ES-I3 (cell line): ENCODE measurements at regions not wholly inside any gene's neighbourhood (a gene's known extent, or its start where the extent isn't known, plus 50 kb on each side); places are given as distances from the start of the nearest gene placed in this dataset.

Source experiments
- H3K36me3 ChIP-seq: 2 replicates; pipeline ENCODE4 v1.6.1; 2013; ENCODE audit warnings: mild to moderate bottlenecking, low read length, control low read depth, moderate library complexity; ENCODE audit not compliant: insufficient read depth
- H3K4me1 ChIP-seq: 2 replicates; pipeline ENCODE4 v1.6.1; 2013; ENCODE audit warnings: mild to moderate bottlenecking, control low read depth, low read length; ENCODE audit not compliant: insufficient read depth
- H3K9ac ChIP-seq: 2 replicates; pipeline ENCODE4 v1.6.1; 2013; ENCODE audit warnings: low read depth, mild to moderate bottlenecking, low read length, moderate library complexity
- H3K9me3 ChIP-seq: 2 replicates; pipeline ENCODE4 v1.6.1; 2013; ENCODE audit warnings: mild to moderate bottlenecking, low read length, moderate library complexity; ENCODE audit not compliant: control insufficient read depth, insufficient read depth

DNA sequence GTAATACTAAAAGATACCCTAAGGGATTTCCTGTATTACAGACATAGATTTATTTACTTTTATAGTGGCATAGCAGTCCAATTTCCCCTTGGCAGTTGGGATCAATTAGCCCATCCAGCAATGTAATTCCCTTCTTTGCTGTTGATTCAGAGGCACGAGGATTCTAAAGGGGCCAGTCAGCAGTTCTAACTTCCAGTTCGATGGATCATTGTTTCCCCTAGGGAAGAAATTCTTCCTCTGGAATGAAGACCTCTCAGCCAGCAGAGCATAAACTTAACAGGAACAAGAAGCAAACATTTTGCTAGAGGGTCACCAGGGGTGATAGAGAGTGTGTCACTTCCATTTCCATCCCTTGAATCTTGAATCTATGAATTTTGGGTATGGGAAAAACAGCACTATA lies 395.7 kb upstream of the NOVA1 start:
- no peaks in the 10 kb centered on the region for H3K9me3 ChIP-seq
- no peaks in the 10 kb centered on the region for H3K36me3 ChIP-seq
- H3K9ac ChIP-seq: no peak overlapping the region
- H3K4me1 ChIP-seq: peaks cover 4% of the 10 kb centered on the region; the same call in 1 of the 2 replicates

DNA sequence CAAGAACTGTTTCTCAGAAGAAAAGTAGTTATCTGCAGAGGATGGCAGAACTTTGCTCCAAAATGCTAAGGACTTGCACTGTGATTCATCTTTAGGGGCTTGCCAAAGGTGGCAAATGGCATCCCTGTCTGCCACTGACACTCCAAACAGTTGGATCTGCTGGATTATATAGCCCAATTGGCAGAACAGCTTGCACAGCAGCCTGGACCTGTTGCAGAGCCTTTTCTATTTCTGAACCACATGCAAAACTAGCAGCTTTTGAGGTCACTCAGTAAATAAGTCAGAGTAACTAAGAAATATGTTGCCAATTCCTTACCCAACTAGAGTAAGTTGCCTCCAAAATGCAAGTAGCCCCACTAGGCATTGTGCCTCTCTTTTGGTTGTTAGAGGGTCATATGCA lies 397.5 kb upstream of the NOVA1 start:
- no peaks in the 10 kb centered on the region for H3K36me3 ChIP-seq

DNA sequence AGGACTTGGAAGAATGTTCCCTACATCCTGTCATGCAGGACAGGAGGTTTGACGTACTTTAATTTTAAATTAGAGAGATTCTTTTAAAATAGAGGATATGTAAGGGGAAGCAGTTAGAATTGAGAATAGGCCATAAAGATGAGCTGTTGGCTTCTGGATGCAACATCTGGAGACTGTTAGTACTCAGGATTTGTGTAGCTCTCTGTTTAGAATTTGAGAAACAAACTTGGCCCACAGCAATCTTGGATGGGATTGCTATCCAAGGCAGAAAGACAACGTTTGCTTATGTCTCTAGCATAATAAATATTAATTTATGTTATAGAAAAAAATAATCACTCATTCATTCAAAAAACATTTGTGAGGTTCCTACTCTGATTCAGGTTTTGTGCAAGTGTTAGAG lies 398.4 kb upstream of the NOVA1 start:
- no peaks in the 10 kb centered on the region for H3K36me3 ChIP-seq
- no peaks in the 10 kb centered on the region for H3K4me1 ChIP-seq
- H3K9ac ChIP-seq: no peak overlapping the region
- no peaks in the 10 kb centered on the region for H3K9me3 ChIP-seq

More for the DNA sequence above, 397.5 kb upstream of the NOVA1 start:
- no peaks in the 10 kb centered on the region for H3K9me3 ChIP-seq
- H3K9ac ChIP-seq: no peak overlapping the region
- no peaks in the 10 kb centered on the region for H3K4me1 ChIP-seq

GRCh38 chr14:27002179-27002578 lies 404.3 kb upstream of the NOVA1 start:
- no peaks in the 10 kb centered on the region for H3K36me3 ChIP-seq
- no peaks in the 10 kb centered on the region for H3K9me3 ChIP-seq
- H3K4me1 ChIP-seq: no peaks in the 10 kb centered on the region
- no peak overlapping the region for H3K9ac ChIP-seq

- no peaks in the 10 kb centered on the region for H3K9me3 ChIP-seq
- no peak overlapping the region for H3K9ac ChIP-seq
- H3K36me3 ChIP-seq: no peaks in the 10 kb centered on the region
- no peaks in the 10 kb centered on the region for H3K4me1 ChIP-seq
Observed at GRCh38 chr14:27006570-27006969, 408.7 kb upstream of the NOVA1 start.

DNA sequence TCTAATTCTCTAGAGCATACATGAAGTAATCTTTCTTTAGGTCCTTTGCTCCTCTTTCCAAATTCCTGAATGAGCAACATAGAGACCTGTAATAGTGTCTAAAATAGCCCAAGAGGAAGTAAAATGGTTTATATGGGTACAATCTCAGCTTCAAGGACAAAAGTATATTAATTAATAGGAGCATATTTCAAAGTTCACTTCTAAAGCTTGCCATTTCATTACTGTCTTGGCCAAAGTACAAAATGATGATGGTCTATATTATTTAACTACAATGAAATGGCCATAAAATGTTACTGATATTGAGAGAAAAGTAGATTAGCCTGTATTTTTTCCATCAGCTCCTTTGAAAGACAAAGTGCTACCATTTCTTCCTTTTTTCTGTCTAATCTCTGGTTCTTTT lies 410.4 kb upstream of the NOVA1 start:
- H3K4me1 ChIP-seq: no peaks in the 10 kb centered on the region
- no peaks in the 10 kb centered on the region for H3K9me3 ChIP-seq
- H3K36me3 ChIP-seq: no peaks in the 10 kb centered on the region
- H3K9ac ChIP-seq: no peak overlapping the region

- H3K4me1 ChIP-seq: no peaks in the 10 kb centered on the region
- H3K36me3 ChIP-seq: no peaks in the 10 kb centered on the region
- H3K9ac ChIP-seq: no peak overlapping the region
- H3K9me3 ChIP-seq: no peaks in the 10 kb centered on the region
Observed at GRCh38 chr14:27012641-27013040, 414.8 kb upstream of the NOVA1 start.

- Histone ChIP-seq H3K4me1 (no peaks in the 10 kb centered on the region), H3K36me3 (no peaks in the 10 kb centered on the region), H3K9ac (no peak overlapping the region), H3K9me3 (no peaks in the 10 kb centered on the region)
Observed at GRCh38 chr14:27013678-27014077, 415.8 kb upstream of the NOVA1 start.

- Histone ChIP-seq H3K9ac (no peak overlapping the region), H3K9me3 (no peaks in the 10 kb centered on the region), H3K36me3 (no peaks in the 10 kb centered on the region), H3K4me1 (no peaks in the 10 kb centered on the region)
Observed at GRCh38 chr14:27015065-27015464, 417.2 kb upstream of the NOVA1 start.

GRCh38 chr14:27025648-27026047 lies 427.8 kb upstream of the NOVA1 start:
- H3K9me3 ChIP-seq: no peaks in the 10 kb centered on the region
- H3K36me3 ChIP-seq: no peaks in the 10 kb centered on the region
- no peaks in the 10 kb centered on the region for H3K4me1 ChIP-seq
- H3K9ac ChIP-seq: no peak overlapping the region

GRCh38 chr14:27026097-27026496 lies 428.3 kb upstream of the NOVA1 start:
- Histone ChIP-seq H3K9me3 (no peaks in the 10 kb centered on the region), H3K9ac (no peak overlapping the region), H3K4me1 (no peaks in the 10 kb centered on the region), H3K36me3 (no peaks in the 10 kb centered on the region)

GRCh38 chr14:27040552-27040951 lies 442.7 kb upstream of the NOVA1 start:
- H3K36me3 ChIP-seq: no peaks in the 10 kb centered on the region
- H3K4me1 ChIP-seq: no peaks in the 10 kb centered on the region
- H3K9ac ChIP-seq: no peak overlapping the region
- no peaks in the 10 kb centered on the region for H3K9me3 ChIP-seq

GRCh38 chr14:27049701-27050100 lies 451.9 kb upstream of the NOVA1 start:
- Histone ChIP-seq H3K9ac (no peak overlapping the region), H3K36me3 (no peaks in the 10 kb centered on the region), H3K4me1 (no peaks in the 10 kb centered on the region), H3K9me3 (no peaks in the 10 kb centered on the region)

DNA sequence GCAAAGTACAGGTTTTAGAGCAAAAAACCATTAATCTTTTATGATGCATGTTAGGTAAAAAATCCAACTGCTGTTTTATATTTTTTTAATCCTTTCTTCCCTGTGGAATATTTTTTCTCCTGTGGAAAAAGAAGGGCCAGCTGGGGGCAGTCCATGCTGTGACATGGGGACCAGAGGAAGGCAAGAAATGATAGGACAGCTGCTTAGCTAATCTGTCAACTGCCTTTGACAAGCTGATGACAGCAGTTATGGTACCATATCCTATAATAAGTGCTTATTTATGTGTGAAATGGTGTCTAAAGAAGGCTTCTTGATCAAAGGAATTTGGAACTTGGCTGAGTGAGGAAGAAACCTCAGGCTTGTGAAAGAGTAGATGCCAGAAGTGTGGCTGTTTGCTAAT lies 452.4 kb upstream of the NOVA1 start:
- H3K36me3 ChIP-seq: no peaks in the 10 kb centered on the region
- H3K9ac ChIP-seq: no peak overlapping the region
- H3K9me3 ChIP-seq: no peaks in the 10 kb centered on the region
- H3K4me1 ChIP-seq: no peaks in the 10 kb centered on the region

DNA sequence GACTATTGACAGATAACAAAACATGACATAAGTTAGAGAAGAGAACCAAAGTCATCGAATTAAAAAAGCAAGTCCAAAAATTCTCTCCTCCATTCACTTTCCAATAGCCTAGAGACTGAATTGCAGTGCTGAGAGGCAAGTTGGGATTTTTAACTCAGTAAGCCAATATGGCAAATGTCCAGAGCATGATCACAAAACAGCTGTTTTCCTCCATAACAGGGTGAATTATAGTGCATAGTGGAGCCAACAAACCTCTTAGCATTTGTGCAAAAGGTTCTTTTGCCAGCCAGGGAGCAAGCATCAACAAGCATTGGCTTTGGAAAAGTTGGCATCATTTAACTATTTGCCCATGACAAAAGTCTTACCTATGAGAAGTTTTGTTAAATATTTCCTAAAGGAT lies 458.8 kb upstream of the NOVA1 start:
- Histone ChIP-seq H3K4me1 (no peaks in the 10 kb centered on the region), H3K9ac (no peak overlapping the region), H3K9me3 (no peaks in the 10 kb centered on the region), H3K36me3 (no peaks in the 10 kb centered on the region)

GRCh38 chr14:27061299-27061698 lies 463.5 kb upstream of the NOVA1 start:
- Histone ChIP-seq H3K9ac (no peak overlapping the region), H3K36me3 (no peaks in the 10 kb centered on the region), H3K4me1 (no peaks in the 10 kb centered on the region), H3K9me3 (no peaks in the 10 kb centered on the region)
